H1 (cell line): ENCODE measurements at regions not wholly inside any gene's neighbourhood (a gene's known extent, or its start where the extent isn't known, plus 50 kb on each side); places are given as distances from the start of the nearest gene placed in this dataset.

Experiments used
- CTCF ChIA-PET: fragments of 300-600 bp; sonication (Branson Sonifier 250); formaldehyde crosslinking; loops from one replicate; lab custom pipeline; 2021; ENCODE audit not compliant: partially characterized antibody; lab: Charles Lee
- POLR2A ChIA-PET: fragments of 300-600 bp; sonication (Branson Sonifier 250); formaldehyde crosslinking; loops from one replicate; lab custom pipeline; 2021; ENCODE audit warnings: inconsistent platforms; ENCODE audit not compliant: partially characterized antibody; lab: Charles Lee
- DNase-seq, 2 experiments: peaks; one replicate each; pipeline versions ENCODE4 v3.0.0 to v3.0.0-alpha.2; 2010 to 2022; ENCODE audit warnings: low spot score in 2 of 2, low read depth in 1 of 2, mixed read lengths in 1 of 2
- FAIRE-seq: peaks from 2 replicates; lab custom pipeline; 2011; peaks lifted over from hg19 to GRCh38; lab: Jason Lieb, UNC
- H2AFZ ChIP-seq: 2 replicates; pipeline ENCODE4 v1.8.1; 2012; ENCODE audit warnings: low read length, inconsistent platforms
- H2AK5ac ChIP-seq: 2 replicates; pipeline ENCODE4 v1.6.1; 2013; ENCODE audit warnings: low read depth, low read length
- H2BK120ac ChIP-seq: replicated peaks from 2 replicates; pipeline ENCODE3; 2013; ENCODE audit warnings: low read depth, low read length, inconsistent platforms
- H2BK12ac ChIP-seq: 2 replicates; pipeline ENCODE4 v1.6.1; 2013; ENCODE audit warnings: low read depth, low read length
- H2BK15ac ChIP-seq: 2 replicates; pipeline ENCODE4 v1.6.1; 2013; ENCODE audit warnings: low read length
- H2BK20ac ChIP-seq: 2 replicates; pipeline ENCODE4 v1.6.1; 2013; ENCODE audit warnings: low read length
- H2BK5ac ChIP-seq: 2 replicates; pipeline ENCODE4 v1.6.1; 2013; ENCODE audit warnings: low read depth, low read length
- H3K14ac ChIP-seq: 2 replicates; pipeline ENCODE4 v1.6.1; 2013; ENCODE audit warnings: inconsistent platforms; ENCODE audit not compliant: insufficient read length
- H3K18ac ChIP-seq: 2 replicates; pipeline ENCODE4 v1.6.1; 2013; ENCODE audit warnings: low read length; ENCODE audit errors: extremely low read depth
- H3K23ac ChIP-seq: 2 replicates; pipeline ENCODE4 v1.6.1; 2013; ENCODE audit warnings: inconsistent platforms; ENCODE audit not compliant: insufficient read length
- H3K23me2 ChIP-seq: 2 replicates; pipeline ENCODE4 v1.6.1; 2013; ENCODE audit warnings: low read depth, low read length
- H3K27ac ChIP-seq: 2 replicates; pipeline ENCODE4 v1.6.1; 2011; ENCODE audit warnings: low read depth, low read length, inconsistent platforms
- H3K27me3 ChIP-seq, 4 experiments: replicated peaks in 1 of 4; 1 replicate in 1 of 4; 2 replicates in 3 of 4; pipeline versions ENCODE4 v1.6.1 to v1.8.1; 2011 to 2013; ENCODE audit warnings: low read length in 3 of 4, mild to moderate bottlenecking in 3 of 4, inconsistent platforms in 2 of 4, mixed read lengths in 2 of 4, moderate library complexity in 1 of 4; ENCODE audit not compliant: control insufficient read depth in 3 of 4, insufficient read depth in 3 of 4; ENCODE audit errors: extremely low read depth in 1 of 4
- H3K36me3 ChIP-seq, 4 experiments: 2 replicates each; pipeline versions ENCODE4 v1.6.1 to v1.8.1; 2011 to 2013; ENCODE audit warnings: mild to moderate bottlenecking in 4 of 4, low read length in 3 of 4, moderate library complexity in 2 of 4, control low read depth in 1 of 4, inconsistent platforms in 1 of 4; ENCODE audit not compliant: insufficient read depth in 4 of 4, control insufficient read depth in 2 of 4
- H3K4ac ChIP-seq: replicated peaks from 2 replicates; pipeline ENCODE3; 2013; ENCODE audit warnings: low read length, low read depth, mixed read lengths, inconsistent platforms; ENCODE audit not compliant: insufficient read length
- H3K4me1 ChIP-seq, 4 experiments: replicated peaks in 1 of 4; 1 replicate in 1 of 4; 2 replicates in 3 of 4; pipeline versions ENCODE4 v1.6.1 to v1.8.1; 2011 to 2013; ENCODE audit warnings: low read length in 3 of 4, inconsistent platforms in 2 of 4, mixed read lengths in 1 of 4; ENCODE audit not compliant: insufficient read depth in 4 of 4, control insufficient read depth in 3 of 4
- H3K4me2 ChIP-seq, 2 experiments: 2 replicates each; pipeline versions ENCODE4 v1.6.1 to v1.8.1; 2011 to 2013; ENCODE audit warnings: low read depth in 2 of 2, low read length in 2 of 2, control low read depth in 1 of 2, inconsistent platforms in 1 of 2, mild to moderate bottlenecking in 1 of 2; ENCODE audit not compliant: insufficient read depth in 1 of 2
- H3K4me3 ChIP-seq, 4 experiments: fragments of 200-600, 300-600 bp in 1 of 4; sonication (generic), shearing (Covaris generic), sonication (Bioruptor Twin) in 1 of 4; 2 replicates each; pipeline versions ENCODE4 v1.5.1 to v1.8.1; 2011 to 2016; ENCODE audit warnings: low read length in 4 of 4, low read depth in 3 of 4, control low read depth in 2 of 4, inconsistent platforms in 2 of 4, mild to moderate bottlenecking in 2 of 4, mixed read lengths in 1 of 4, moderate library complexity in 1 of 4; ENCODE audit not compliant: insufficient read depth in 2 of 4; ENCODE audit errors: extremely low read depth in 1 of 4
- H3K56ac ChIP-seq: replicated peaks from 2 replicates; pipeline ENCODE3; 2013; ENCODE audit warnings: low read depth, mild to moderate bottlenecking, mixed read lengths, low read length, inconsistent platforms; ENCODE audit not compliant: insufficient read length
- H3K79me1 ChIP-seq: 2 replicates; pipeline ENCODE4 v1.6.1; 2013; ENCODE audit warnings: low read depth, low read length, control low read depth
- H3K79me2 ChIP-seq, 2 experiments: 2 replicates each; pipeline versions ENCODE4 v1.6.1 to v1.8.1; 2012 to 2013; ENCODE audit warnings: low read length in 2 of 2, mild to moderate bottlenecking in 2 of 2, inconsistent platforms in 1 of 2; ENCODE audit not compliant: insufficient read depth in 2 of 2, control insufficient read depth in 1 of 2
- H3K9ac ChIP-seq, 4 experiments: replicated peaks in 1 of 4; 1 replicate in 1 of 4; 2 replicates in 3 of 4; pipeline versions ENCODE4 v1.6.1 to v1.8.1; 2011 to 2013; ENCODE audit warnings: low read depth in 3 of 4, low read length in 3 of 4, control low read depth in 2 of 4, mild to moderate bottlenecking in 2 of 4, moderate library complexity in 2 of 4, inconsistent platforms in 1 of 4; ENCODE audit errors: extremely low read depth in 1 of 4
- H3K9me3 ChIP-seq, 2 experiments: 2 replicates each; pipeline versions ENCODE4 v1.6.1 to v1.8.1; 2012 to 2013; ENCODE audit warnings: mild to moderate bottlenecking in 2 of 2, moderate library complexity in 2 of 2, control low read depth in 1 of 2, inconsistent platforms in 1 of 2, low read depth in 1 of 2, low read length in 1 of 2, mixed read lengths in 1 of 2; ENCODE audit not compliant: insufficient read depth in 2 of 2
- H4K20me1 ChIP-seq, 2 experiments: replicated peaks in 1 of 2; 2 replicates each; pipeline versions ENCODE3 to v1.8.1; 2011 to 2013; ENCODE audit warnings: inconsistent platforms in 2 of 2, low read length in 2 of 2, mild to moderate bottlenecking in 1 of 2; ENCODE audit not compliant: insufficient read depth in 2 of 2, control insufficient read depth in 1 of 2
- H4K5ac ChIP-seq: 2 replicates; pipeline ENCODE4 v1.6.1; 2013; ENCODE audit warnings: low read length, low read depth, mixed read lengths, inconsistent platforms; ENCODE audit not compliant: insufficient read length
- H4K8ac ChIP-seq: 2 replicates; pipeline ENCODE4 v1.8.0; 2013; ENCODE audit warnings: mild to moderate bottlenecking, moderate library complexity, low read length, inconsistent platforms; ENCODE audit not compliant: insufficient read depth; ENCODE audit errors: extremely low read depth
- H4K91ac ChIP-seq: replicated peaks from 2 replicates; pipeline ENCODE3; 2013; ENCODE audit warnings: low read length, mixed read lengths, inconsistent platforms; ENCODE audit not compliant: insufficient read length
- ATF2 ChIP-seq: IDR thresholded peaks from 2 replicates; pipeline ENCODE4 v1.6.1; 2012; ENCODE audit warnings: low read length, inconsistent platforms
- BACH1 ChIP-seq: IDR thresholded peaks from 2 replicates; pipeline ENCODE4 v1.6.1; 2012; ENCODE audit warnings: low read length, improper control_type of control experiment
- GABPA ChIP-seq: IDR thresholded peaks from 2 replicates; pipeline ENCODE4 v1.6.1; 2011; ENCODE audit warnings: mild to moderate bottlenecking, low read length, moderate library complexity, borderline replicate concordance; ENCODE audit not compliant: insufficient read depth
- JUND ChIP-seq: IDR thresholded peaks from 2 replicates; pipeline ENCODE4 v1.6.1; 2011; ENCODE audit warnings: mild to moderate bottlenecking, improper control_type of control experiment, low read length
- MAX ChIP-seq: IDR thresholded peaks from 2 replicates; pipeline ENCODE4 v1.6.1; 2012; ENCODE audit warnings: inconsistent platforms
- RBBP5 ChIP-seq: IDR thresholded peaks from 2 replicates; pipeline ENCODE4 v1.7.1; 2012; ENCODE audit warnings: low read depth, mild to moderate bottlenecking, inconsistent platforms, low read length, moderate library complexity, borderline replicate concordance
- SP1 ChIP-seq: IDR thresholded peaks from 2 replicates; pipeline ENCODE4 v1.6.1; 2011; ENCODE audit warnings: low read depth, low read length
- TBP ChIP-seq: IDR thresholded peaks from 2 replicates; pipeline ENCODE4 v1.6.1; 2011; ENCODE audit warnings: low read depth, low read length, improper control_type of control experiment
- TEAD4 ChIP-seq: IDR thresholded peaks from 2 replicates; pipeline ENCODE4 v1.6.1; 2012; ENCODE audit warnings: low read depth, low read length, inconsistent platforms, mixed read lengths
- YY1 ChIP-seq: IDR thresholded peaks from 2 replicates; pipeline ENCODE4 v1.6.1; 2011; ENCODE audit warnings: low read depth, mild to moderate bottlenecking, low read length
- ZNF274 ChIP-seq: IDR thresholded peaks from 2 replicates; pipeline ENCODE4 v1.7.0; 2012; ENCODE audit warnings: low read length, borderline replicate concordance; ENCODE audit errors: extremely low read depth
- WGBS, 2 experiments: shearing (Covaris generic) in 1 of 2; methylation state at CpG; one replicate each; pipeline versions ENCODE4 v1.1.6 to v1.1.7; 2013 to 2015; ENCODE audit warnings: low lambda C conversion rate in 2 of 2, mixed read lengths in 2 of 2, inconsistent platforms in 1 of 2, low coverage in 1 of 2, missing lambda C conversion rate in 1 of 2; ENCODE audit not compliant: insufficient replicate concordance in 2 of 2, insufficient coverage in 1 of 2, insufficient read length in 1 of 2; ENCODE audit errors: extremely low coverage in 1 of 2, missing lambda C conversion rate in 1 of 2; 5-methylcytosine and 5-hydroxymethylcytosine counted together

GRCh38 chr6:62797190-62797589 is 414.1 kb upstream of the FKBP1C start:
- H3K4me3 ChIP-seq = no peak overlapping the region

More at GRCh38 chr6:62797190-62797589, 414.1 kb upstream of the FKBP1C start:
- H3K4me2 ChIP-seq = no peak overlapping the region
- H2AK5ac ChIP-seq = no peak overlapping the region
- no peak overlapping the region for H4K91ac ChIP-seq
- H2AFZ ChIP-seq = no peak overlapping the region
- H3K27ac ChIP-seq = no peak overlapping the region
- WGBS, 2 experiments = 78% methylated on average over 4 of the region's 4 CpGs; no CpG with 5 or more reads in 1 of the 2 experiments
- no peaks in the 10 kb centered on the region for H4K20me1 ChIP-seq
- FAIRE-seq = no peak
- H4K5ac ChIP-seq = no peak overlapping the region
- H3K14ac ChIP-seq = no peak overlapping the region
- H4K8ac ChIP-seq = no peak overlapping the region
- POLR2A ChIA-PET = no interaction called here
- H3K27me3 ChIP-seq = no peaks in the 10 kb centered on the region
- H3K4me1 ChIP-seq = no peaks in the 10 kb centered on the region
- no peak overlapping the region for H3K56ac ChIP-seq
- no peaks in the 10 kb centered on the region for H3K79me1 ChIP-seq
- DNase-seq = no peak
- H2BK5ac ChIP-seq = no peak overlapping the region
- no peaks in the 10 kb centered on the region for H3K9me3 ChIP-seq
- H3K4ac ChIP-seq = no peak overlapping the region
- H2BK15ac ChIP-seq = no peak overlapping the region
- H3K18ac ChIP-seq = no peak overlapping the region
- no peak overlapping the region for H3K23ac ChIP-seq
- no peak overlapping the region for H2BK20ac ChIP-seq
- CTCF ChIA-PET = no interaction called here
- TF ChIP-seq ATF2 = no peak
- no peak for TF ChIP-seq BACH1
- no peak for TF ChIP-seq JUND
- TF ChIP-seq GABPA = no peak
- TF ChIP-seq MAX = no peak
- TF ChIP-seq ZNF274 = no peak
- no peak for TF ChIP-seq YY1
- no peak for TF ChIP-seq RBBP5
- no peak for TF ChIP-seq TEAD4
- TF ChIP-seq TBP = no peak
- TF ChIP-seq SP1 = no peak
- no peak overlapping the region for H2BK120ac ChIP-seq
- H2BK12ac ChIP-seq = no peak overlapping the region
- no peaks in the 10 kb centered on the region for H3K23me2 ChIP-seq
- no peaks in the 10 kb centered on the region for H3K36me3 ChIP-seq
- H3K79me2 ChIP-seq = no peaks in the 10 kb centered on the region
- no peak overlapping the region for H3K9ac ChIP-seq
